ENCODE measurements at regions not wholly inside any gene's neighbourhood (a gene's known extent, or its start where the extent isn't known, plus 50 kb on each side); places are given as distances from the start of the nearest gene placed in this dataset.

GRCh38 chr13:44879452-44880058, 109.7 kb downstream of the NUFIP1 start:
- H3K79me2 ChIP-seq (ENCODE audit: insufficient read depth, low read length) = no peaks in the 10 kb centered on the region
- H3K9ac ChIP-seq (ENCODE audit: low read length) = no peak overlapping the region
- peak; percentile 78 for ATAC-seq
- H4K20me1 ChIP-seq (ENCODE audit: insufficient read depth) = no peaks in the 10 kb centered on the region
- H3K36me3 ChIP-seq (ENCODE audit: control insufficient read depth in 1 of 2, insufficient read depth in 2 of 2, low read length in 2 of 2) = no peaks in the 10 kb centered on the region
- ChIA-PET CTCF (no interaction called here), RAD21 (ENCODE audit: low non-redundant PET in 1 of 2, low total read pairs in 2 of 2, uncharacterized antibody in 2 of 2, unreplicated experiment in 2 of 2) (no interaction called here), POLR2A (no interaction called here)
- peak; percentile 47; the same call in 1 of the 2 replicates for TF ChIP-seq CBX3 (IDR thresholded peaks at IDR 0.05; ENCODE audit: low read depth)
- no peak for TF ChIP-seq ZNF274 (IDR thresholded peaks at IDR 0.05; ENCODE audit: low read depth, low read length)
- peak; percentile 37 to 55 (median 48); a peak in 5 of 6 replicates for TF ChIP-seq CTCF (IDR thresholded peaks at IDR 0.05 in 2 of 3, conservative IDR thresholded peaks at IDR 0.05 in 1 of 3; ENCODE audit: borderline replicate concordance in 1 of 3, insufficient read depth in 1 of 3, low read depth in 2 of 3, low read length in 2 of 3)
- peak; percentile 73 for TF ChIP-seq RAD21 (IDR thresholded peaks at IDR 0.05; ENCODE audit: low read depth)
- TF ChIP-seq EZH2 (IDR thresholded peaks at IDR 0.05) = no peak
- TF ChIP-seq POLR2AphosphoS5 (IDR thresholded peaks at IDR 0.05; ENCODE audit: low read depth, low read length) = no peak
- intact Hi-C loops (cut with micrococcal nuclease) = loop anchor here (2.0 kb wide), 1 partner anchor 397 kb away; no protein-coding TSS in a partner anchor
- H3K9me3 ChIP-seq (ENCODE audit: control insufficient read depth in 1 of 2, insufficient read depth in 1 of 2, low read depth in 1 of 2, low read length in 2 of 2) = peaks cover 0 to 7% of the 10 kb centered on the region in 2 experiments; a peak in 1 of 4 replicates
- BruUV-seq (replicated peaks) = no TSS peak
- no peaks in the 10 kb centered on the region for H3K4me1 ChIP-seq (ENCODE audit: control insufficient read depth in 1 of 2, insufficient read depth in 2 of 2, low read length in 2 of 2)
- peak; percentile 40 for DNase-seq (ENCODE audit: low read depth, low spot score)
- H3K27me3 ChIP-seq (ENCODE audit: insufficient read depth, low read length) = no peaks in the 10 kb centered on the region
- H3K27ac ChIP-seq (ENCODE audit: low read depth, low read length) = no peak overlapping the region
- no peak overlapping the region for H3K4me3 ChIP-seq (replicated peaks in 1 of 2; ENCODE audit: low read depth in 1 of 2, low read length in 2 of 2)
- H2AFZ ChIP-seq (ENCODE audit: low read depth, low read length, poor library complexity, severe bottlenecking) = no peak overlapping the region
- no peak overlapping the region for H3K4me2 ChIP-seq (ENCODE audit: low read length)
- H3K9me2 ChIP-seq (ENCODE audit: insufficient read depth) = no peaks in the 10 kb centered on the region

- Histone ChIP-seq H3K9ac (ENCODE audit: low read length) (no peak overlapping the region), H3K4me1 (ENCODE audit: control insufficient read depth in 1 of 2, insufficient read depth in 2 of 2, low read length in 2 of 2) (no peaks in the 10 kb centered on the region), H3K9me2 (ENCODE audit: insufficient read depth) (no peaks in the 10 kb centered on the region), H3K4me2 (ENCODE audit: low read length) (no peak overlapping the region), H3K79me2 (ENCODE audit: insufficient read depth, low read length) (no peaks in the 10 kb centered on the region), H3K4me3 (replicated peaks in 1 of 2; ENCODE audit: low read depth in 1 of 2, low read length in 2 of 2) (no peak overlapping the region), H3K9me3 (ENCODE audit: control insufficient read depth in 1 of 2, insufficient read depth in 1 of 2, low read depth in 1 of 2, low read length in 2 of 2) (peaks cover 0 to 7% of the 10 kb centered on the region in 2 experiments; a peak in 1 of 4 replicates), H2AFZ (ENCODE audit: low read depth, low read length, poor library complexity, severe bottlenecking) (no peak overlapping the region), H3K36me3 (ENCODE audit: control insufficient read depth in 1 of 2, insufficient read depth in 2 of 2, low read length in 2 of 2) (no peaks in the 10 kb centered on the region), H3K27ac (ENCODE audit: low read depth, low read length) (no peak overlapping the region), H4K20me1 (ENCODE audit: insufficient read depth) (no peaks in the 10 kb centered on the region), H3K27me3 (ENCODE audit: insufficient read depth, low read length) (no peaks in the 10 kb centered on the region)
- BruUV-seq (replicated peaks) = no TSS peak
- ChIA-PET CTCF (no interaction called here), RAD21 (ENCODE audit: low non-redundant PET in 1 of 2, low total read pairs in 2 of 2, uncharacterized antibody in 2 of 2, unreplicated experiment in 2 of 2) (no interaction called here), POLR2A (no interaction called here)
- no peak for ATAC-seq
- TF ChIP-seq CTCF (IDR thresholded peaks at IDR 0.05 in 2 of 3, conservative IDR thresholded peaks at IDR 0.05 in 1 of 3; ENCODE audit: borderline replicate concordance in 1 of 3, insufficient read depth in 1 of 3, low read depth in 2 of 3, low read length in 2 of 3) (peak in 2 of 3 experiments; percentile 44 to 53; a peak in 3 of 6 replicates), CEBPB (IDR thresholded peaks at IDR 0.05; ENCODE audit: low read depth) (no peak)
- DNase-seq (ENCODE audit: low read depth, low spot score) = peak; percentile 12
- intact Hi-C loops (cut with micrococcal nuclease) = no loop called here
Measured at GRCh38 chr13:44876782-44877324, 112.4 kb downstream of the NUFIP1 start.

All from HCT116 (cell line).